Activated gamma-delta T cell (primary cell): ENCODE measurements at regions not wholly inside any gene's neighbourhood (a gene's known extent, or its start where the extent isn't known, plus 50 kb on each side); places are given as distances from the start of the nearest gene placed in this dataset.
"Not testable (repeated sequence)": the region's sequence is repeated elsewhere in the genome, so short reads cannot be mapped to it uniquely, and the experiment has no call there.

Source experiments
- DNase-seq: peaks from one replicate; lab custom pipeline; 2025; lab: John Stamatoyannopoulos, UW

- DNase-seq = no peak
Measured at GRCh38 chr2:11993749-11994148, 247.3 kb downstream of the LPIN1 start.

- no peak for DNase-seq
Measured at GRCh38 chr2:11995456-11995855, 249.0 kb downstream of the LPIN1 start.

- no peak for DNase-seq
Measured at GRCh38 chr2:11996618-11997017, 250.2 kb downstream of the LPIN1 start.

GRCh38 chr2:11997142-11997541, 250.7 kb downstream of the LPIN1 start:
- DNase-seq = no peak

GRCh38 chr2:11998218-11998617, 251.8 kb downstream of the LPIN1 start:
- DNase-seq = no peak

GRCh38 chr2:11998626-11999378, 252.4 kb downstream of the LPIN1 start:
- DNase-seq = no peak

GRCh38 chr2:12001621-12002020, 255.2 kb downstream of the LPIN1 start:
- no peak for DNase-seq

- no peak for DNase-seq
Measured at GRCh38 chr2:12002215-12002614, 255.8 kb downstream of the LPIN1 start.

GRCh38 chr2:12004713-12005112, 258.3 kb downstream of the LPIN1 start:
- DNase-seq = no peak

- DNase-seq = no peak
Measured at GRCh38 chr2:12005886-12006681, 259.7 kb downstream of the LPIN1 start.

GRCh38 chr2:12006850-12007249, 260.4 kb downstream of the LPIN1 start:
- no peak for DNase-seq

- no peak for DNase-seq
Measured at GRCh38 chr2:12007282-12007681, 260.9 kb downstream of the LPIN1 start.

- DNase-seq = no peak
Measured at GRCh38 chr2:12008425-12009061, 262.1 kb downstream of the LPIN1 start.

GRCh38 chr2:12009323-12009905, 263.0 kb downstream of the LPIN1 start:
- no peak for DNase-seq

GRCh38 chr2:12010059-12010458, 263.6 kb downstream of the LPIN1 start:
- no peak for DNase-seq

- DNase-seq = no peak
Measured at GRCh38 chr2:12010779-12011178, 264.3 kb downstream of the LPIN1 start.

GRCh38 chr2:12014088-12014960, 267.9 kb downstream of the LPIN1 start:
- DNase-seq = no peak

- DNase-seq = no peak
Measured at GRCh38 chr2:12017499-12018157, 271.2 kb downstream of the LPIN1 start.

- DNase-seq = not testable (repeated sequence)
Measured at GRCh38 chr2:12018726-12019125, 272.3 kb downstream of the LPIN1 start.

- DNase-seq = no peak
Measured at GRCh38 chr2:12020833-12021469, 274.5 kb downstream of the LPIN1 start.
